Esophagus squamous epithelium (tissue), 4 donors: ENCODE measurements at regions not wholly inside any gene's neighbourhood (a gene's known extent, or its start where the extent isn't known, plus 50 kb on each side); places are given as distances from the start of the nearest gene placed in this dataset.

ENCODE experiments used
- POLR2A ChIP-seq, 4 donors: fragments of 450-650 bp; IDR thresholded peaks; one replicate each; pipeline ENCODE4 v1.6.1; 2017; ENCODE audit warnings: antibody characterized with exemption in 4 of 4, mild to moderate bottlenecking in 4 of 4, moderate library complexity in 3 of 4
- TF ChIP-seq, protein P1 (sequence below), 6 experiments: fragments of 450-650 bp in 4 of 6; fragments of 200-600 bp in 2 of 6; sonication (generic) in 2 of 6; IDR thresholded peaks; one replicate each; pipeline ENCODE4 v1.5.1; 2016 to 2019; ENCODE audit warnings: antibody characterized with exemption in 6 of 6, mild to moderate bottlenecking in 4 of 6, moderate library complexity in 4 of 6

GRCh38 chr9:38259519-38260218, 132.8 kb upstream of the ALDH1B1 start:
- TF ChIP-seq, protein P1, sequence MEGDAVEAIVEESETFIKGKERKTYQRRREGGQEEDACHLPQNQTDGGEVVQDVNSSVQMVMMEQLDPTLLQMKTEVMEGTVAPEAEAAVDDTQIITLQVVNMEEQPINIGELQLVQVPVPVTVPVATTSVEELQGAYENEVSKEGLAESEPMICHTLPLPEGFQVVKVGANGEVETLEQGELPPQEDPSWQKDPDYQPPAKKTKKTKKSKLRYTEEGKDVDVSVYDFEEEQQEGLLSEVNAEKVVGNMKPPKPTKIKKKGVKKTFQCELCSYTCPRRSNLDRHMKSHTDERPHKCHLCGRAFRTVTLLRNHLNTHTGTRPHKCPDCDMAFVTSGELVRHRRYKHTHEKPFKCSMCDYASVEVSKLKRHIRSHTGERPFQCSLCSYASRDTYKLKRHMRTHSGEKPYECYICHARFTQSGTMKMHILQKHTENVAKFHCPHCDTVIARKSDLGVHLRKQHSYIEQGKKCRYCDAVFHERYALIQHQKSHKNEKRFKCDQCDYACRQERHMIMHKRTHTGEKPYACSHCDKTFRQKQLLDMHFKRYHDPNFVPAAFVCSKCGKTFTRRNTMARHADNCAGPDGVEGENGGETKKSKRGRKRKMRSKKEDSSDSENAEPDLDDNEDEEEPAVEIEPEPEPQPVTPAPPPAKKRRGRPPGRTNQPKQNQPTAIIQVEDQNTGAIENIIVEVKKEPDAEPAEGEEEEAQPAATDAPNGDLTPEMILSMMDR (IDR thresholded peaks at IDR 0.05): no peak
- no peak for TF ChIP-seq POLR2A (IDR thresholded peaks at IDR 0.05)
